MM.1S (cell line): ENCODE measurements at regions not wholly inside any gene's neighbourhood (a gene's known extent, or its start where the extent isn't known, plus 50 kb on each side); places are given as distances from the start of the nearest gene placed in this dataset.

Source experiments
- DNase-seq: peaks from one replicate; pipeline ENCODE4 v3.0.0-alpha.2; 2015
- H2AFZ ChIP-seq: fragments of 300-600 bp; sonication (generic); 2 replicates; pipeline ENCODE4 v1.6.0; 2016; ENCODE audit warnings: antibody characterized with exemption, low read length
- H3F3A ChIP-seq: fragments of 300-600 bp; sonication (generic); 2 replicates; pipeline ENCODE4 v1.6.1; 2016; ENCODE audit warnings: mild to moderate bottlenecking, antibody characterized with exemption, low read length, moderate library complexity, mixed read lengths; ENCODE audit not compliant: insufficient read depth
- H3K27ac ChIP-seq: fragments of 300-600 bp; sonication (generic); 2 replicates; pipeline ENCODE4 v1.5.1; 2016; ENCODE audit warnings: mild to moderate bottlenecking, low read length
- H3K27me3 ChIP-seq: fragments of 300-600 bp; sonication (generic); replicated peaks from 2 replicates; pipeline ENCODE4 v1.6.0; 2016; ENCODE audit warnings: low read length; ENCODE audit not compliant: insufficient read depth
- H3K36me3 ChIP-seq: fragments of 300-600 bp; sonication (generic); replicated peaks from 2 replicates; pipeline ENCODE4 v1.6.1; 2016; ENCODE audit warnings: mild to moderate bottlenecking, low read length, mixed read lengths; ENCODE audit not compliant: insufficient read depth
- H3K4me1 ChIP-seq: fragments of 300-600 bp; sonication (generic); 2 replicates; pipeline ENCODE4 v1.6.1; 2016; ENCODE audit warnings: low read length, mixed read lengths
- H3K4me2 ChIP-seq: fragments of 300-600 bp; sonication (generic); 2 replicates; pipeline ENCODE4 v1.6.0; 2016; ENCODE audit warnings: low read depth, low read length
- H3K4me3 ChIP-seq: fragments of 300-600 bp; sonication (generic); 2 replicates; pipeline ENCODE4 v1.5.1; 2016; ENCODE audit warnings: low read length, mixed read lengths
- H3K79me2 ChIP-seq: fragments of 300-600 bp; sonication (generic); 2 replicates; pipeline ENCODE4 v1.6.1; 2016; ENCODE audit warnings: mixed run types, low read length, mixed read lengths
- H3K9ac ChIP-seq: fragments of 300-600 bp; sonication (generic); 2 replicates; pipeline ENCODE4 v1.6.1; 2016; ENCODE audit warnings: low read length, mixed read lengths
- H3K9me2 ChIP-seq: fragments of 300-600 bp; sonication (generic); replicated peaks from 2 replicates; pipeline ENCODE4 v1.6.1; 2016; ENCODE audit warnings: mild to moderate bottlenecking, low read length, mixed read lengths; ENCODE audit not compliant: insufficient read depth
- H3K9me3 ChIP-seq: fragments of 300-600 bp; sonication (generic); replicated peaks from 2 replicates; pipeline ENCODE4 v1.6.1; 2016; ENCODE audit warnings: mild to moderate bottlenecking, low read length, mixed read lengths; ENCODE audit not compliant: insufficient read depth
- H4K20me1 ChIP-seq: fragments of 300-600 bp; sonication (generic); 2 replicates; pipeline ENCODE4 v1.6.1; 2016; ENCODE audit warnings: mild to moderate bottlenecking, low read length, moderate library complexity, mixed read lengths; ENCODE audit not compliant: insufficient read depth
- EZH2 ChIP-seq: fragments of 300-600 bp; sonication (generic); optimal IDR thresholded peaks from 2 replicates; pipeline ENCODE3; 2017; ENCODE audit warnings: low read depth, mild to moderate bottlenecking, antibody characterized with exemption, low read length, mixed read lengths
- EZH2phosphoT487 ChIP-seq: fragments of 300-600 bp; sonication (generic); IDR thresholded peaks from 2 replicates; pipeline ENCODE4 v1.6.1; 2018; ENCODE audit warnings: antibody characterized with exemption, low read length
- TF ChIP-seq, protein P1 (sequence below): fragments of 300-600 bp; sonication (generic); IDR thresholded peaks from 2 replicates; pipeline ENCODE4 v1.5.1; 2016; ENCODE audit warnings: antibody characterized with exemption, low read length, mixed read lengths

DNA sequence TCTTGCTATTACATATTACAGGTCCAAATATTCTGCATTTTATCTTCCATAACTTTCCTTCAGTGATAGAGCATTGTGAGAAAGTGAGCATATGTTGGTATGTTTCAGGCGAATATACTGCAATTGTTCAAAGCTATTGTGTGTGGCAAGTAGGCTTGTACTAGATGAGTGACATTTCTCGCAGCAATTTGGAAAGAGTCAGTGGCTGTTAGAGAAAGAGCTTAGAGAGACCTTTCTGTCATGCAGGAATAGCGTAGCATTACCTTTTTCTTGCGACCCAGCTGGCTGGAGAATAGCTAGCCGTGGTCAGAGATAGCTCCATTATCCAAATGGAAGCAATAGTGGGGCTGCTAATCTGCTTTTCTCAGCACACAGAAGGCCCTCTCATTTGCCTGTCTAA is 678.5 kb upstream of the FOXG1 start:
- no peaks in the 10 kb centered on the region for H3F3A ChIP-seq
- no peak overlapping the region for H3K4me2 ChIP-seq
- H3K9me3 ChIP-seq = no peaks in the 10 kb centered on the region
- H3K4me3 ChIP-seq = no peak overlapping the region
- no peak for DNase-seq
- no peaks in the 10 kb centered on the region for H3K27me3 ChIP-seq
- no peaks in the 10 kb centered on the region for H4K20me1 ChIP-seq
- no peak overlapping the region for H2AFZ ChIP-seq
- H3K27ac ChIP-seq = no peak overlapping the region
- no peaks in the 10 kb centered on the region for H3K79me2 ChIP-seq
- no peak overlapping the region for H3K9ac ChIP-seq
- no peaks in the 10 kb centered on the region for H3K9me2 ChIP-seq
- TF ChIP-seq EZH2 = no peak
- no peak for TF ChIP-seq EZH2phosphoT487
- TF ChIP-seq, protein P1, sequence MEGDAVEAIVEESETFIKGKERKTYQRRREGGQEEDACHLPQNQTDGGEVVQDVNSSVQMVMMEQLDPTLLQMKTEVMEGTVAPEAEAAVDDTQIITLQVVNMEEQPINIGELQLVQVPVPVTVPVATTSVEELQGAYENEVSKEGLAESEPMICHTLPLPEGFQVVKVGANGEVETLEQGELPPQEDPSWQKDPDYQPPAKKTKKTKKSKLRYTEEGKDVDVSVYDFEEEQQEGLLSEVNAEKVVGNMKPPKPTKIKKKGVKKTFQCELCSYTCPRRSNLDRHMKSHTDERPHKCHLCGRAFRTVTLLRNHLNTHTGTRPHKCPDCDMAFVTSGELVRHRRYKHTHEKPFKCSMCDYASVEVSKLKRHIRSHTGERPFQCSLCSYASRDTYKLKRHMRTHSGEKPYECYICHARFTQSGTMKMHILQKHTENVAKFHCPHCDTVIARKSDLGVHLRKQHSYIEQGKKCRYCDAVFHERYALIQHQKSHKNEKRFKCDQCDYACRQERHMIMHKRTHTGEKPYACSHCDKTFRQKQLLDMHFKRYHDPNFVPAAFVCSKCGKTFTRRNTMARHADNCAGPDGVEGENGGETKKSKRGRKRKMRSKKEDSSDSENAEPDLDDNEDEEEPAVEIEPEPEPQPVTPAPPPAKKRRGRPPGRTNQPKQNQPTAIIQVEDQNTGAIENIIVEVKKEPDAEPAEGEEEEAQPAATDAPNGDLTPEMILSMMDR = no peak
- no peaks in the 10 kb centered on the region for H3K4me1 ChIP-seq
- H3K36me3 ChIP-seq = no peaks in the 10 kb centered on the region

DNA sequence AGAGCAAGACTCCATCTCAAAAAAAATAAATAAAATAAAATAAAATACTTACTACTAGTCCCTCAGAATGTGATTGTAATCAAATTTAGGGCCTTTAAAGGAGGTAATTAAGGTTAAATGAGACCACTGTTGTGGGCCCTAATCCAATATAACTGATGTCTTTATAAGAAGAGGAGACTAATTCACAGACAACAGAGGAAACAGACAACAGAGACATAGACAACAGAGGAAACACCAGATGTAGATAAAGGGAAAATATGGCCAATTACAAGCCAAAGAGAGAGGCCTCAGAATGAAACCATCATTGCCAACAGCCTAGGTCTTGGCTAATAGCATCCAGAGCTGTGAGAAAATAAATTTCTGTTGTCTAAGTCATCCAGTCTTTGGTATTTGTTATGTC is 669.0 kb upstream of the FOXG1 start:
- Histone ChIP-seq H3K27ac (no peak overlapping the region), H3K9ac (no peak overlapping the region), H3K4me2 (no peak overlapping the region), H3K4me3 (no peak overlapping the region), H3K9me3 (no peaks in the 10 kb centered on the region), H3K4me1 (no peaks in the 10 kb centered on the region), H3F3A (no peaks in the 10 kb centered on the region), H4K20me1 (no peaks in the 10 kb centered on the region), H2AFZ (no peak overlapping the region), H3K9me2 (no peaks in the 10 kb centered on the region), H3K27me3 (no peaks in the 10 kb centered on the region), H3K79me2 (no peaks in the 10 kb centered on the region), H3K36me3 (no peaks in the 10 kb centered on the region)
- DNase-seq = no peak
- TF ChIP-seq EZH2phosphoT487 (no peak), EZH2 (no peak)
- TF ChIP-seq, protein P1 = no peak

DNA sequence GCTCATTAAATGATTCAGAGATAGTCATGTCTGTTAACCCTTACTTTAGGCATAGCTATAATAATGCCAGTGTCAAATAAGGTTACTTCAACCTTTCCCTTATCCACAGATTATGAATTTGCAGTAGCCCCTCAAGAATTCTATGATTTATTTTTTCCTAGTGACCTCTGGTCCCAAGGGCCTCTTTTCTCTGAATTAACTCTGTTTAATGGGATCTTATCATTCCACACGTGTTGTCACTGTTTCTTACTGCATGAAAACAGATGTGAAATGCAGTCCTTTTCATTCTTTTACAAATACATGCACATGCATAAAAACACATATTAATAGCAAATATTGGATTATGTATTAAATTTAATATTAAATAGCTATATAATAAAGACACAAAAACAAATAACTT is 667.7 kb upstream of the FOXG1 start:
- no peak for TF ChIP-seq EZH2phosphoT487
- TF ChIP-seq EZH2 = no peak
- TF ChIP-seq, protein P1 = no peak

More for the DNA sequence above, 667.7 kb upstream of the FOXG1 start:
- Histone ChIP-seq H3K27ac (no peak overlapping the region), H4K20me1 (no peaks in the 10 kb centered on the region), H3F3A (no peaks in the 10 kb centered on the region), H3K4me2 (no peak overlapping the region), H3K9me2 (no peaks in the 10 kb centered on the region), H3K4me3 (no peak overlapping the region), H3K4me1 (no peaks in the 10 kb centered on the region), H3K79me2 (no peaks in the 10 kb centered on the region), H3K27me3 (no peaks in the 10 kb centered on the region), H3K9ac (no peak overlapping the region), H3K9me3 (no peaks in the 10 kb centered on the region), H3K36me3 (no peaks in the 10 kb centered on the region), H2AFZ (no peak overlapping the region)
- no peak for DNase-seq
